Astrocyte of the spinal cord (primary cell): ENCODE measurements at regions not wholly inside any gene's neighbourhood (a gene's known extent, or its start where the extent isn't known, plus 50 kb on each side); places are given as distances from the start of the nearest gene placed in this dataset.

Source experiments
- DNase-seq: peaks from one replicate; pipeline ENCODE4 v3.0.0; 2011; ENCODE audit warnings: low read depth, low spot score
- H3K4me3 ChIP-seq: 2 replicates; pipeline ENCODE4 v1.5.1; 2011; ENCODE audit warnings: low read depth, mild to moderate bottlenecking, low read length, moderate library complexity
- CTCF ChIP-seq: IDR thresholded peaks from 2 replicates; pipeline ENCODE4 v1.5.1; 2012; ENCODE audit warnings: low read depth, mild to moderate bottlenecking, low read length, inconsistent platforms
- in situ Hi-C: cut with HindIII; loops from 2 replicates; pipeline ENCODE4 v1.10.0; 2017; ENCODE audit warnings: low sequenced_read_pairs

DNA sequence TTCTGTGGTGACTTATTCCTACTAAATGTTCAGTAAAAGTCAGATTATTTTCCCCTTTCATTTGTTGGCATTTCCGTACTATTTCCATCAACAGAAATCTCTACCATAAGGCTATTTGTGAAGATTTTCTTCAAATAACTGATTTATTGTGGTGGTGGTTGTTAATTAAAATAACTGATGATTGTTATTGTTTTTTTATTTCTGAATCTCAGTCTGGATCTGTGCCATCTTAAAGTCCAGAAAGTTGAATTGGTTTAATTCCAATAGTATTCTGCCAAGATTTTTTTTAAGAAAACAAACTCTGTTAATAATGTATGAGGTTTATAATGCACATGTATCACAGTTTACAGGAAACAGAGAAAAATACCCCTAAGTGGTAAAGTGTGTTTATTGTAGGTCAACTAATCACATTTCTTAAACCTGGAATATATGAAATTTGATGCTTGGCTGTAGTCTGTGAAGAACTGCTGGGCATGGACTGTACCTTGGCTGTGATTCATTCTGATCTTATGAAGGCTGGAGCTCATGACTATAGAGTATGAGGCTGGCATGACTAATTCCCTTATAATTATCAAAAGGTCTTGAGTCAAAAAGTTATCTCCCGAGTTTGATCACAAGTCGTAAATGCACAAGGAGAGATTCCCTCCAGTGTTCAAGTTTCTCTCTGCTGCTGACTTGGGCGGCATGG is 134.2 kb upstream of the RND3 start:
- peak; percentile 78 for DNase-seq
- in situ Hi-C loops, result no loop called here
- no peak for TF ChIP-seq CTCF
- H3K4me3 ChIP-seq, result no peak overlapping the region

- H3K4me3 ChIP-seq, result no peak overlapping the region
- in situ Hi-C loops, result no loop called here
- peak; percentile 40 for DNase-seq
- no peak for TF ChIP-seq CTCF
These were observed 133.4 kb upstream of the RND3 start for GRCh38 chr2:150620855-150621254.

DNA sequence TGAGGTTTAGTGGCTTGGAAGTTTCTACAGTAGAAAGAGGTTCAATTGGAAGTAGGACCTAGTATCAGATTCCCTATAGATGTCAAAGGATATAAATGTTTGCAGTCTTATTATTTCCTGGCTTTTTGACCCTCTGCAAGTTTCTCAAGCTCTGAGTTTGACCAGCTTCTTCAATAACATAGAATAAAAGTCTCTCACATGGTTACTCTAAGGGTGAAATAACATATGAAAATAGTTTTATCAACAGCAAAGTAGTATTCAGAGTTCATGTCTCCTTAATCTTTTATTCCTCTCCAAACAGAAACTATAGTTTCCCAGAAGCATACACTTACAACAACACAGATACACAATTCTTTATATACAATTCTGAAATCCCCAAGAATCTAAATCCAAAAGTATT is 132.9 kb upstream of the RND3 start:
- in situ Hi-C loops, result no loop called here
- H3K4me3 ChIP-seq, result no peak overlapping the region
- DNase-seq, result peak; percentile 39
- no peak for TF ChIP-seq CTCF

- no peak overlapping the region for H3K4me3 ChIP-seq
- no peak for TF ChIP-seq CTCF
- DNase-seq, result peak; percentile 73
- in situ Hi-C loops, result no loop called here
These were observed 132.3 kb upstream of the RND3 start for GRCh38 chr2:150619607-150620330.

DNA sequence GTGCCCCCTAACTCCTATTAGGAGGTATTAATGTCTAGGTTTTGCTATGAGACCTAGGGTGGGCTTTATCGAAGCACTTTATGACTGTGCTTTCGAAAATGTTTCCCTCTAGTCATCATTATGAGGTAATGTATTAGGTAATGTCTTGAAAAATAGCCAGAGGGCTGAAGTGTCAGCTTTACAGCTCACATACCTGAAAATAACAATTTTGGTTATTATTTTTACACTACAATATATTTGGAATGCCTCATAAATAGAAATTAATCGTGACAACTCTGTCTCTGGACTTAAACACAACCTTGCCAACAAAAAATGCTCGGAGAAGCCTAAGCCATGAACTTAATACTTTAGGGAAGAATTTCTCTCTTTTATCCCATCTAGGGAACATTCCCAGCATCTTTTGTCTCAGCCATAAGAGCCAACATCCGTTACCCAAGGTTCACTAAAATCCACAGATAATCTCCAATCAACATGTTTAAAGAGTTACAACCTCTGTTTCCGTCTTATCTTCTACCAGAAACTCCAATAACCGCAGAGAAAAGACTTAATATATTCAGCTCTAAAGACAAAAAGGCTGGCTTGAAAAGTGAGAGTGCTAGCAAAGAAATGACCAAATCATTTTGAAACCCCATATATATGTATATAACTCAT is 130.9 kb upstream of the RND3 start:
- H3K4me3 ChIP-seq, result no peak overlapping the region
- TF ChIP-seq CTCF, result no peak
- in situ Hi-C loops, result no loop called here
- DNase-seq, result no peak

DNA sequence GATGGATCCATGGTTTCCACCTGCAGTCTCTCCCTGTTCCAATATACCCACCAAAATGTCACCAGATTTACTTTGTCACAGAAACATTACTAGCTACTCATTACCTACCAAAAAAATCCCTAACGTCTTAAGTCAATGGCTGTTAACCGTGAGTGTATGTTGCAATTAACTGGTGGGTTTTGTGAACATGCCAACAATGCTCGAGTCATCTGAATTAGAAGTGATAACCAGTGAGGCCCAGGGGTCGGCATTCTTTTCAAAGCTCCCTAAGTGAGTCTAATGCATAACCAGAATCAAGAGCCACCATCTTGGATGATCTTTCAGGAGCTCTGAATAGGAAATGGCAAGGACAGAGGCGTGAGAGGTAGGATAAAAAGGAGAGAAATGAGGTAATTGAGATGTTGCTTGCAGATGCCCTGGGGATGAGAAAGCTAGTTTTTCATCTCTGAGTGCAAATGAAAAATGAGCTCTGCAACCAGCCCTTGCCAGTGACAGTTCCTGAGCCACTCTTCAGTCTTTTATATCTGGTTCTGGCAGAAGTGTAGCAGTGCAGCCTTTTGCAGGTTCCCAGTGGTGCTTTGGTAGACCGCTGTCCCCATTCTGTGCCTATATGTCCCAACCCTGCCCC is 130.0 kb upstream of the RND3 start:
- in situ Hi-C loops, result no loop called here
- TF ChIP-seq CTCF, result no peak
- no peak overlapping the region for H3K4me3 ChIP-seq
- DNase-seq, result no peak
